IMR-90 (cell line): ENCODE measurements at regions not wholly inside any gene's neighbourhood (a gene's known extent, or its start where the extent isn't known, plus 50 kb on each side); places are given as distances from the start of the nearest gene placed in this dataset.

Experiments used
- CEBPB ChIP-seq: IDR thresholded peaks from 2 replicates; pipeline ENCODE4 v1.6.1; 2012; ENCODE audit warnings: low read depth, low read length, improper control_type of control experiment
- FOS ChIP-seq: fragments of 150-350 bp; IDR thresholded peaks from 2 replicates; pipeline ENCODE4 v1.6.1; 2016; ENCODE audit warnings: low read depth, low read length
- MAFK ChIP-seq: IDR thresholded peaks from 2 replicates; pipeline ENCODE4 v1.6.1; 2012; ENCODE audit warnings: low read depth, low read length, improper control_type of control experiment
- MXI1 ChIP-seq: IDR thresholded peaks from 2 replicates; pipeline ENCODE4 v1.6.1; 2012; ENCODE audit warnings: low read depth, mild to moderate bottlenecking, low read length, moderate library complexity, borderline replicate concordance
- POLR2A ChIP-seq: IDR thresholded peaks from 2 replicates; pipeline ENCODE4 v1.6.1; 2012; ENCODE audit warnings: mild to moderate bottlenecking, low read depth, low read length
- RAD21 ChIP-seq: IDR thresholded peaks from 2 replicates; pipeline ENCODE4 v1.6.1; 2012; ENCODE audit warnings: low read length, improper control_type of control experiment
- RFX5 ChIP-seq: IDR thresholded peaks from 2 replicates; pipeline ENCODE4 v1.8.0; 2012; ENCODE audit warnings: low read depth, mild to moderate bottlenecking, low read length, moderate library complexity
- SMC3 ChIP-seq: fragments of 150-350 bp; IDR thresholded peaks from 2 replicates; pipeline ENCODE4 v1.6.1; 2016; ENCODE audit warnings: low read depth, mild to moderate bottlenecking, antibody characterized with exemption, low read length, moderate library complexity
- TF ChIP-seq, protein P1 (sequence below): conservative IDR thresholded peaks from 2 replicates; pipeline ENCODE4 v1.5.1; 2012; ENCODE audit warnings: mild to moderate bottlenecking, low read depth, low read length, improper control_type of control experiment
- TF ChIP-seq, protein P2 (sequence below): fragments of 150-350 bp; IDR thresholded peaks from 2 replicates; pipeline ENCODE4 v1.6.1; 2017; ENCODE audit warnings: mild to moderate bottlenecking, antibody characterized with exemption, low read length, low read depth

DNA sequence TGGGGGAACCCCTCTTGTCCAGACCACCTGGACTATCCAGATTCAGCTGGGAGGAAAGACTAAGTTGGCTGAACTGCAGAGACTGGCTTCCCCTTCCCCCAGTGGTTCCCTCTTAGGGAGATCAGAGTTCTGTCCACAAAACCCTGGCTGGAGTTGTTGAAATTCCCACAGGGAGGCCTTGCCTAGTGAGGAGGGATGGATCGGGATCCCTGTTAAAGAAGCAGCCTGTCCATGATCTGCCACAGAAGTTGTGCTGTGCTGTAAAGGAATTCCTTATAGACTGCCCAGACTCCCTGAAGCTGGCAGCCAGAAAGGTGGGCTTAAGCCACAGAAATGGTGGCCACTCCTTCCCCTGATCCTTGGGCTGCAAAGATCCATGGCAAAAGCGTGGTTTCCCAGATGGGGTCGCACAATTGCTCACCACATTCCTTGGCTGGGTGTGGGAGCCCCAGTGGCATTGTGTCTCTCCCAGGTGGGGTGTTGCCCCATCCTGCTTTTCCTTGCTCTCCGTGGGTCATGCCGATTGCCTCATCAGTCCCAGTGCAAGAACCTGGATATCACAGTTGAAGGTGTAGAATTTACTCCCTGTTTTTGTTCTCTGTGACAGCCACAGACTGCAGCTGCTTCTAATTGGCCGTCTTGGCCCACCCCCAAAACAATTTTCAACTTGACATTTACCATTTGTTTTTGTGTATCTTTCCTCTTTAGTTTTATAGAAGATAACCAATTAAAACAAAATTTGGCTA lies 342.4 kb downstream of the FGF10 start:
- TF ChIP-seq, protein P1, sequence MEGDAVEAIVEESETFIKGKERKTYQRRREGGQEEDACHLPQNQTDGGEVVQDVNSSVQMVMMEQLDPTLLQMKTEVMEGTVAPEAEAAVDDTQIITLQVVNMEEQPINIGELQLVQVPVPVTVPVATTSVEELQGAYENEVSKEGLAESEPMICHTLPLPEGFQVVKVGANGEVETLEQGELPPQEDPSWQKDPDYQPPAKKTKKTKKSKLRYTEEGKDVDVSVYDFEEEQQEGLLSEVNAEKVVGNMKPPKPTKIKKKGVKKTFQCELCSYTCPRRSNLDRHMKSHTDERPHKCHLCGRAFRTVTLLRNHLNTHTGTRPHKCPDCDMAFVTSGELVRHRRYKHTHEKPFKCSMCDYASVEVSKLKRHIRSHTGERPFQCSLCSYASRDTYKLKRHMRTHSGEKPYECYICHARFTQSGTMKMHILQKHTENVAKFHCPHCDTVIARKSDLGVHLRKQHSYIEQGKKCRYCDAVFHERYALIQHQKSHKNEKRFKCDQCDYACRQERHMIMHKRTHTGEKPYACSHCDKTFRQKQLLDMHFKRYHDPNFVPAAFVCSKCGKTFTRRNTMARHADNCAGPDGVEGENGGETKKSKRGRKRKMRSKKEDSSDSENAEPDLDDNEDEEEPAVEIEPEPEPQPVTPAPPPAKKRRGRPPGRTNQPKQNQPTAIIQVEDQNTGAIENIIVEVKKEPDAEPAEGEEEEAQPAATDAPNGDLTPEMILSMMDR = no peak
- no peak for TF ChIP-seq MXI1
- TF ChIP-seq POLR2A = no peak
- no peak for TF ChIP-seq CEBPB
- TF ChIP-seq, protein P2, sequence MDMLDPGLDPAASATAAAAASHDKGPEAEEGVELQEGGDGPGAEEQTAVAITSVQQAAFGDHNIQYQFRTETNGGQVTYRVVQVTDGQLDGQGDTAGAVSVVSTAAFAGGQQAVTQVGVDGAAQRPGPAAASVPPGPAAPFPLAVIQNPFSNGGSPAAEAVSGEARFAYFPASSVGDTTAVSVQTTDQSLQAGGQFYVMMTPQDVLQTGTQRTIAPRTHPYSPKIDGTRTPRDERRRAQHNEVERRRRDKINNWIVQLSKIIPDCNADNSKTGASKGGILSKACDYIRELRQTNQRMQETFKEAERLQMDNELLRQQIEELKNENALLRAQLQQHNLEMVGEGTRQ = no peak
- TF ChIP-seq RFX5 = no peak
- no peak for TF ChIP-seq MAFK
- no peak for TF ChIP-seq FOS
- TF ChIP-seq SMC3 = no peak
- TF ChIP-seq RAD21 = no peak
